ENCODE measurements at regions not wholly inside any gene's neighbourhood (a gene's known extent, or its start where the extent isn't known, plus 50 kb on each side); places are given as distances from the start of the nearest gene placed in this dataset.

DNA sequence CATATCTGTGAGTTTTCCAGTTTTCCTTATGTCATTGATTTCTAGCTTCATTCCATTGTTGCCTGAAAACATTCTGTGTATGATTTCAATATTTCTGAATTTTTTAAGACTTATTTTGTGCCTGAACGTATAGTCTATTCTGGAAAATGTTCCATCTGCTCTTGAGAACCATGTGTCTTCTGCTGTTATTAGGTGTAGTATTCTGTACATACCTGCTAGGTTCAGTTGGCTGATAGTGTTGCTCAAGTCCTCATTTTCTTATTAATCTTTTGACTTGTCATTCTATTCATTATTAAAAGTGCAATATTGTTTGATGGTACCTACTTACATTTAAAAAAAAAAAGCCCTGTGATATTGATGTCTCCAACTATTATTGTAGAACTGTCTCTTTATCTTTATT lies 869.8 kb upstream of the MAN1A1 start:
- no peaks in the 10 kb centered on the region for H3K27me3 Mint-ChIP-seq (ENCODE audit: low read depth)
- no peaks in the 10 kb centered on the region for H3K36me3 Mint-ChIP-seq (ENCODE audit: low read depth)
- no peaks in the 10 kb centered on the region for H3K9me3 Mint-ChIP-seq
- TF ChIP-seq CTCF (IDR thresholded peaks at IDR 0.05; ENCODE audit: unreplicated experiment in 3 of 3) = no peak
- H3K27ac Mint-ChIP-seq = no peak overlapping the region
- H3K4me1 Mint-ChIP-seq = no peaks in the 10 kb centered on the region
- no peak overlapping the region for H3K4me3 Mint-ChIP-seq

- H3K4me1 Mint-ChIP-seq = no peaks in the 10 kb centered on the region
- H3K27me3 Mint-ChIP-seq (ENCODE audit: low read depth) = no peaks in the 10 kb centered on the region
- no peak overlapping the region for H3K27ac Mint-ChIP-seq
- H3K36me3 Mint-ChIP-seq (ENCODE audit: low read depth) = no peaks in the 10 kb centered on the region
- no peak overlapping the region for H3K4me3 Mint-ChIP-seq
- TF ChIP-seq CTCF (IDR thresholded peaks at IDR 0.05; ENCODE audit: unreplicated experiment in 3 of 3) = no peak
- H3K9me3 Mint-ChIP-seq = no peaks in the 10 kb centered on the region
These were observed 864.5 kb upstream of the MAN1A1 start for GRCh38 chr6:120214088-120214499.

GRCh38 chr6:120211955-120212792 lies 862.6 kb upstream of the MAN1A1 start:
- H3K27ac Mint-ChIP-seq = no peak overlapping the region
- no peaks in the 10 kb centered on the region for H3K4me1 Mint-ChIP-seq
- no peaks in the 10 kb centered on the region for H3K36me3 Mint-ChIP-seq (ENCODE audit: low read depth)
- H3K27me3 Mint-ChIP-seq (ENCODE audit: low read depth) = no peaks in the 10 kb centered on the region
- H3K9me3 Mint-ChIP-seq = no peaks in the 10 kb centered on the region
- H3K4me3 Mint-ChIP-seq = no peak overlapping the region
- no peak for TF ChIP-seq CTCF (IDR thresholded peaks at IDR 0.05; ENCODE audit: unreplicated experiment in 3 of 3)

DNA sequence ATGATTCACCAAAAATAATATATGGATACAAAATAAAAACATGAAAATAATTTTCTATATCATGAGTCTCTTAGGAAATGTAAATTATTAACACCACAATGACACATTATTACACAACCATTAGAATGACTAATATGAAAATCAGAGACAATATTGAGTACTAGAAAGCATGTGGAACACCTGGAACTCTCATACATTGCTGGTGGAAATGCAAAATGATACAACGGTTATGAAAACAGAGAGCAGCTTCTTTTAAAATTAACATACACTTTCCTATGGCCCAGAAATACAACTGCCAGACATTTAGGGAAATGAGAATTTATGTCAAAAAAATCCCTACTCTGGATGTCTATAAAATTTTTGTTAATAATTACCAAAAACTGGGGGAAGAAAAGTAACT lies 853.3 kb upstream of the MAN1A1 start:
- Mint-ChIP-seq H3K4me1 (no peaks in the 10 kb centered on the region), H3K27ac (no peak overlapping the region), H3K27me3 (ENCODE audit: low read depth) (no peaks in the 10 kb centered on the region), H3K36me3 (ENCODE audit: low read depth) (no peaks in the 10 kb centered on the region), H3K4me3 (no peak overlapping the region), H3K9me3 (no peaks in the 10 kb centered on the region)
- TF ChIP-seq CTCF (IDR thresholded peaks at IDR 0.05; ENCODE audit: unreplicated experiment in 3 of 3) = no peak

- Mint-ChIP-seq H3K9me3 (no peaks in the 10 kb centered on the region), H3K4me1 (no peaks in the 10 kb centered on the region), H3K27ac (no peak overlapping the region), H3K36me3 (ENCODE audit: low read depth) (no peaks in the 10 kb centered on the region), H3K27me3 (ENCODE audit: low read depth) (no peaks in the 10 kb centered on the region), H3K4me3 (no peak overlapping the region)
- TF ChIP-seq CTCF (IDR thresholded peaks at IDR 0.05; ENCODE audit: unreplicated experiment in 3 of 3) = no peak
These were observed 851.3 kb upstream of the MAN1A1 start for GRCh38 chr6:120200853-120201252.

GRCh38 chr6:120198033-120198432 lies 848.5 kb upstream of the MAN1A1 start:
- Mint-ChIP-seq H3K36me3 (ENCODE audit: low read depth) (no peaks in the 10 kb centered on the region), H3K9me3 (no peaks in the 10 kb centered on the region), H3K27ac (no peak overlapping the region), H3K27me3 (ENCODE audit: low read depth) (no peaks in the 10 kb centered on the region), H3K4me3 (no peak overlapping the region), H3K4me1 (no peaks in the 10 kb centered on the region)
- no peak for TF ChIP-seq CTCF (IDR thresholded peaks at IDR 0.05; ENCODE audit: unreplicated experiment in 3 of 3)
